ENCODE measurements at regions not wholly inside any gene's neighbourhood (a gene's known extent, or its start where the extent isn't known, plus 50 kb on each side); places are given as distances from the start of the nearest gene placed in this dataset.

DNA sequence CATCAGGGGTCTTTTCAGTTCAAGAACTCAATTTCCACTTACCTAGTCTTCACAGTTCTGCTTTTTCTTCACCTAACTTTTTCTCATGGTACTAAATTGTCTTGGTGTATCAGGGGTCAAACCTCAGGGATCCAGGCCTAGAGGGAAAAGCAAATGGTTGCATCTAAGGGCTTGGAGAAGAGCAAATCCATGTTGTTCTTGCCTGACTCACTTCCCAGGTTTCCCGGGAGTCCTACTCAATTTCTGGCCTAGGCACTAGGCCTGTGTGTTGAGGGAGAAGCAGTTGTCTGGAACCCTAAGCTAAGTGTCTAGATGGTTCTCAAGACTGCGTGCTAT, 191.9 kb upstream of the STK26 start:
- H3K4me1 ChIP-seq (ENCODE audit: insufficient read depth, poor library complexity, severe bottlenecking), result no peaks in the 10 kb centered on the region
- no peak overlapping the region for H3K27ac ChIP-seq (ENCODE audit: poor library complexity, severe bottlenecking)
- no peak for TF ChIP-seq CTCF (IDR thresholded peaks at IDR 0.05; ENCODE audit: poor library complexity, severe bottlenecking)
- no peaks in the 10 kb centered on the region for H3K36me3 ChIP-seq (ENCODE audit: low read depth)
- no peaks in the 10 kb centered on the region for H3K27me3 ChIP-seq (ENCODE audit: insufficient read depth, poor library complexity, severe bottlenecking)
- H3K9me3 ChIP-seq (ENCODE audit: severe bottlenecking), result no peaks in the 10 kb centered on the region
- ATAC-seq (ENCODE audit: low read depth) (no peak), DNase-seq (ENCODE audit: low spot score) (no peak)
- H3K4me3 ChIP-seq (ENCODE audit: severe bottlenecking), result no peak overlapping the region

GRCh38 chrX:131836161-131836560, 186.9 kb upstream of the STK26 start:
- TF ChIP-seq CTCF (IDR thresholded peaks at IDR 0.05; ENCODE audit: poor library complexity, severe bottlenecking), result no peak
- ATAC-seq (ENCODE audit: low read depth) (no peak), DNase-seq (ENCODE audit: low spot score) (no peak)
- Histone ChIP-seq H3K27ac (ENCODE audit: poor library complexity, severe bottlenecking) (no peak overlapping the region), H3K4me3 (ENCODE audit: severe bottlenecking) (no peak overlapping the region), H3K36me3 (ENCODE audit: low read depth) (no peaks in the 10 kb centered on the region), H3K4me1 (ENCODE audit: insufficient read depth, poor library complexity, severe bottlenecking) (no peaks in the 10 kb centered on the region), H3K27me3 (ENCODE audit: insufficient read depth, poor library complexity, severe bottlenecking) (no peaks in the 10 kb centered on the region), H3K9me3 (ENCODE audit: severe bottlenecking) (no peaks in the 10 kb centered on the region)

- H3K4me3 ChIP-seq (ENCODE audit: severe bottlenecking), result no peak overlapping the region
- no peaks in the 10 kb centered on the region for H3K4me1 ChIP-seq (ENCODE audit: insufficient read depth, poor library complexity, severe bottlenecking)
- H3K36me3 ChIP-seq (ENCODE audit: low read depth), result no peaks in the 10 kb centered on the region
- TF ChIP-seq CTCF (IDR thresholded peaks at IDR 0.05; ENCODE audit: poor library complexity, severe bottlenecking), result no peak
- H3K27ac ChIP-seq (ENCODE audit: poor library complexity, severe bottlenecking), result no peak overlapping the region
- ATAC-seq (ENCODE audit: low read depth) (no peak), DNase-seq (ENCODE audit: low spot score) (no peak)
- no peaks in the 10 kb centered on the region for H3K27me3 ChIP-seq (ENCODE audit: insufficient read depth, poor library complexity, severe bottlenecking)
- H3K9me3 ChIP-seq (ENCODE audit: severe bottlenecking), result no peaks in the 10 kb centered on the region
Observed at GRCh38 chrX:131837325-131837724, 185.8 kb upstream of the STK26 start.

DNA sequence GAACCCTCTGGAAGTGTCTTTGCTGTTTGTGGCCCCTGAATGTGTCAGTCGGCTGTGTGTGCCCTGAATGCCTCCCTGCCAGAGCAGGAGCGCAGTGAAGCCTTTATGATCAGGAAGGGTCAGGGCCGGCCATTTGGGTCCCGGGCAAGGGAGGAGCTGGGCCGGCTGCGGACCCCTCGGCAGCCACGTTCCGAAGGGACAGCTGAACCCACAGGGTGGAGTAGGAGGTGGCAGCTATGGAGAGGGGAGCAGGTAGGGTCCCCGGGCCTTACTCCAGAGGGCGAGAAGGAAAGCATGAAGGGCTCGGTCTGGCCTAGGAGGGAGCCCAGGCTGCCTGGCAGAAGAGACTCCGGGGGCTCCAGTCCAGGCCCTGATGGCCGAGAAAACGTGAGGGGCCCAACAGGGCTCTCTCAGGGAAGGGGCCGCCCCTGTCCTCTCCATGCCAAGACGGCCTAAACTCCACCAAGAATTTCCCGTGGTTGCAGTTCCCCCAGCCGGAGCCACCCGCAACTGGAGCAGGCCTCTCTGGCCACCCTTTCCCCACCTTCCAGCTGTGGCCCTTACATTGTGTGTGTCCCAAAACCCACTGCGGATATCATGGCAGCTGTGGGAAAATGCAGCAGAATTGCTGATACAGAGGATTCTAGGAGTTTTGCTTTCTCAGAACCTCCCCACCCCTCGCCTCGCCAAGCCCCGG, 182.2 kb upstream of the STK26 start:
- no peak for ATAC-seq (ENCODE audit: low read depth)
- Histone ChIP-seq H3K36me3 (ENCODE audit: low read depth) (no peaks in the 10 kb centered on the region), H3K4me3 (ENCODE audit: severe bottlenecking) (no peak overlapping the region), H3K9me3 (ENCODE audit: severe bottlenecking) (no peaks in the 10 kb centered on the region), H3K4me1 (ENCODE audit: insufficient read depth, poor library complexity, severe bottlenecking) (no peaks in the 10 kb centered on the region), H3K27ac (ENCODE audit: poor library complexity, severe bottlenecking) (no peak overlapping the region), H3K27me3 (ENCODE audit: insufficient read depth, poor library complexity, severe bottlenecking) (no peaks in the 10 kb centered on the region)
- no peak for DNase-seq (ENCODE audit: low spot score)
- no peak for TF ChIP-seq CTCF (IDR thresholded peaks at IDR 0.05; ENCODE audit: poor library complexity, severe bottlenecking)

Data from RWPE2 (cell line).